ENCODE measurements at regions not wholly inside any gene's neighbourhood (a gene's known extent, or its start where the extent isn't known, plus 50 kb on each side); places are given as distances from the start of the nearest gene placed in this dataset.

DNA sequence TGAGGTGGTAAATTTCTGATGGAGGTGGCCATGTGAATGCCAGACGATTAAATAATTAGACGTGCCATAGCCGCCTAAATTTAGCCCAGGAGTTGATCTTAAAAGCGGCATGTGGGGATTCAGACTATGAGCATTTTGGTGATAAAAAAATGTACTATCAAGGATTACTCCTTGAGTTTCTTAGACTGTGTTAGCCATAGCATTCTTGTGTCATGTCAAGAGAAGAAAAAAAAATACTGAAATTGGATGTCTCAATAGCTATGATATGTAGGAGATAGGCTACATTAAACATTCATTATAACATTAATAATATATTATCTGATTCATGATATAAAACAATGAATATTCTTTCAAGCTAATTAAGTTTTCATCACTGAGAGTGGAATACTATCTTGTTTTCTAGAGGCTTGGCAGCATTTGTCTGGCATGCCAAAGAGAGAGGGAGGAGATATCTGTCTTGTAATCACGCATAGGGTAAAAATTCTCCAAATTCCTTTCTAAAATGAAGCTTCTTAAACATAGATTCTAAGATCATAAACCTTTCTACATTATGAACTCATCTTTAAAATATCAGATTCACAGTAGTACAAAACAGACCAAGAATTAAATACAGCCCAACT lies 727.0 kb downstream of the C12orf50 start:
- TF ChIP-seq, protein P1, sequence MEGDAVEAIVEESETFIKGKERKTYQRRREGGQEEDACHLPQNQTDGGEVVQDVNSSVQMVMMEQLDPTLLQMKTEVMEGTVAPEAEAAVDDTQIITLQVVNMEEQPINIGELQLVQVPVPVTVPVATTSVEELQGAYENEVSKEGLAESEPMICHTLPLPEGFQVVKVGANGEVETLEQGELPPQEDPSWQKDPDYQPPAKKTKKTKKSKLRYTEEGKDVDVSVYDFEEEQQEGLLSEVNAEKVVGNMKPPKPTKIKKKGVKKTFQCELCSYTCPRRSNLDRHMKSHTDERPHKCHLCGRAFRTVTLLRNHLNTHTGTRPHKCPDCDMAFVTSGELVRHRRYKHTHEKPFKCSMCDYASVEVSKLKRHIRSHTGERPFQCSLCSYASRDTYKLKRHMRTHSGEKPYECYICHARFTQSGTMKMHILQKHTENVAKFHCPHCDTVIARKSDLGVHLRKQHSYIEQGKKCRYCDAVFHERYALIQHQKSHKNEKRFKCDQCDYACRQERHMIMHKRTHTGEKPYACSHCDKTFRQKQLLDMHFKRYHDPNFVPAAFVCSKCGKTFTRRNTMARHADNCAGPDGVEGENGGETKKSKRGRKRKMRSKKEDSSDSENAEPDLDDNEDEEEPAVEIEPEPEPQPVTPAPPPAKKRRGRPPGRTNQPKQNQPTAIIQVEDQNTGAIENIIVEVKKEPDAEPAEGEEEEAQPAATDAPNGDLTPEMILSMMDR (IDR thresholded peaks at IDR 0.05) = no peak
- no peak for TF ChIP-seq POLR2A (IDR thresholded peaks at IDR 0.05)
